ENCODE measurements at regions not wholly inside any gene's neighbourhood (a gene's known extent, or its start where the extent isn't known, plus 50 kb on each side); places are given as distances from the start of the nearest gene placed in this dataset.

DNA sequence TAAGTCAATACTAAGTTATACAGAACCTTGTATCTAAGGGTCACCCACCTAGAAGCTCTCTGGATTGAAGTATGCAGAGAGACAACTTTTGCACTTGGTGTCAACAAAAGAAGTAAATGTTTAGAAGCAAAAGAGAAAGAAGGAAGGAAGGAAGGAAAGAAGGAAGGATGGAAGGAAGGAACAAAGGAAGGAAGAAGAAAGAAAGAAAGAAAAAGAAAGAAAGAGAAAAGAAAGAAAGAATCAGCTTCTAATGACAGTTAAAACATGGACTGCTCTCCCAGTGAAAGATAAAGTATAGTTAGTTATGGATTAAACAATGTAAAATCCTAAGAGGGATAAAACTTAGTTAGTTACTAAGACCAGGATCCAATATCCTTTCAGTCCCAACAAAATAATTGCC, 613.8 kb upstream of the NR2F2 start:
- ATAC-seq (ENCODE audit: low read depth): no peak
- POLR2A ChIA-PET: no interaction called here
- no peaks in the 10 kb centered on the region for H3K4me1 Mint-ChIP-seq

GRCh38 chr15:95718441-95718840, 612.1 kb upstream of the NR2F2 start:
- Mint-ChIP-seq H3K4me1 (no peaks in the 10 kb centered on the region), H3K36me3 (no peaks in the 10 kb centered on the region), H3K27ac (no peak overlapping the region), H3K9me3 (no peaks in the 10 kb centered on the region), H3K4me3 (no peak overlapping the region), H3K27me3 (peaks cover 3% of the 10 kb centered on the region)
- POLR2A ChIA-PET: no interaction called here
- ATAC-seq (ENCODE audit: low read depth): no peak
- no peak for DNase-seq

More for the DNA sequence above, 613.8 kb upstream of the NR2F2 start:
- H3K9me3 Mint-ChIP-seq: no peaks in the 10 kb centered on the region
- no peaks in the 10 kb centered on the region for H3K36me3 Mint-ChIP-seq
- H3K27me3 Mint-ChIP-seq: peaks cover 3% of the 10 kb centered on the region
- H3K4me3 Mint-ChIP-seq: no peak overlapping the region
- H3K27ac Mint-ChIP-seq: no peak overlapping the region
- DNase-seq: no peak

DNA sequence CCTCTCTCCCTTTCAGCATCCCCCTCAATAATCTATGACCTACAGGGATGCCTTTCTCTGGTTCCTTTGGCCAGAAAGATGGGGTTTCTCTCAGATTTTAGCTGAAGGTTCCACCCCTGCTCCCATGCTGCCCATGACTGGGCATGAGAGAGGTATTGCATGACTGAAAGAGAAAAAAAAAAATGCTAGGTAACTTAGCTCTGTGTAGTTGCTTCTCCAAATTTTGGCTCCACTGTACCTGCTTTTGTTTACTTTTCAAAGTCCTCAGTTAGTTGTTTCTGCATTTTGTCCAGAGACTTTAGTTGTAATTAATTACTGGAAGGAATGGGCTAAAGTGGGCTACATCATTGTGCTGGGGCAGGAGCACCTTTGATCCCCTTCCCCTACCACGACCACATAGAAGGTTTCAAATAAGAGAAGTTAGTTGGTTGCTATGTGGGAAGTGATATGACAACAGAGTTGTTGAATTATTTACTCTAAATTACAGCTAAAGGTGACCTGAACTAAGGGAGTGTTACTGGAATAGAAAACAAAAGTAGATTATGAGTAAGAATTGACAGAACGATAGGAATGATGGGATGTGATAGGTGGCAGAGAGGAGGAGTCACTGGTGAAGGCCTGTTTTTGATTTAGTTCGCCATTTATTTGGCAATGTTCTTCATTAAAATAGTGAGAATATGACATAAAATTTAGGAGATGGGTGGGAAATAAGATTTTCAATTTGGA, 605.4 kb upstream of the NR2F2 start:
- DNase-seq (no peak), ATAC-seq (ENCODE audit: low read depth) (no peak)
- Mint-ChIP-seq H3K27me3 (peaks cover 8% of the 10 kb centered on the region), H3K4me1 (no peaks in the 10 kb centered on the region), H3K36me3 (no peaks in the 10 kb centered on the region), H3K27ac (no peak overlapping the region), H3K9me3 (peaks cover 3% of the 10 kb centered on the region), H3K4me3 (no peak overlapping the region)
- POLR2A ChIA-PET: no interaction called here

DNA sequence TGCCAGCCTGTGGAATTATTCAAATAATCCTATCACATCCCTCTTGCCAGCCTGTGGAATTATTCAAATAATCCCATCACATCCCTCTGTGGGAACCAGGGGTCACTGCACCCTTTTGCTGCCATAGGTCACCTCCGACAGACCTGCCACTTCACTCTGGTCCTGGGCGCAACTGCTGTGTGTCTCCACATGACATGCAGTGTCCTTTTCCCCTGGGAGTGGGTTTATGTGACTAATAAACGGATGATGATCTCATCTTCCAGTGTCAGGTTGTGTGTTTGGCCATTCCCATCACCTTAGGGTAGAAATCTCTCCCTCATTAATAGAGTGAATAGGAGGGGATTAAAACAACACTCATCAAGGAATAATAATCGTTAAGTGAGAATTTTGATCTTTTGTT, 603.6 kb upstream of the NR2F2 start:
- ATAC-seq (ENCODE audit: low read depth) (no peak), DNase-seq (no peak)
- H3K4me3 Mint-ChIP-seq: no peak overlapping the region
- H3K4me1 Mint-ChIP-seq: no peaks in the 10 kb centered on the region
- peaks cover 1% of the 10 kb centered on the region for H3K36me3 Mint-ChIP-seq
- POLR2A ChIA-PET: no interaction called here
- H3K9me3 Mint-ChIP-seq: peaks cover 3% of the 10 kb centered on the region
- H3K27me3 Mint-ChIP-seq: peaks cover 14% of the 10 kb centered on the region
- no peak overlapping the region for H3K27ac Mint-ChIP-seq

GRCh38 chr15:95733931-95734330, 596.6 kb upstream of the NR2F2 start:
- peaks cover 21% of the 10 kb centered on the region for H3K9me3 Mint-ChIP-seq
- POLR2A ChIA-PET: no interaction called here
- ATAC-seq (ENCODE audit: low read depth): peak; percentile 79
- peak overlapping the region; percentile 80 for H3K27ac Mint-ChIP-seq
- peaks cover 6% of the 10 kb centered on the region for H3K27me3 Mint-ChIP-seq
- H3K4me3 Mint-ChIP-seq: peak overlapping the region; percentile 25
- DNase-seq: no peak
- H3K4me1 Mint-ChIP-seq: peaks cover 26% of the 10 kb centered on the region
- peaks cover 30% of the 10 kb centered on the region for H3K36me3 Mint-ChIP-seq

GRCh38 chr15:95734422-95735316, 595.8 kb upstream of the NR2F2 start:
- Mint-ChIP-seq H3K4me1 (peaks cover 26% of the 10 kb centered on the region), H3K27me3 (peaks cover 6% of the 10 kb centered on the region), H3K4me3 (peak overlapping the region; percentile 33), H3K27ac (peak overlapping the region; percentile 80), H3K9me3 (peaks cover 21% of the 10 kb centered on the region), H3K36me3 (peaks cover 30% of the 10 kb centered on the region)
- DNase-seq: no peak
- POLR2A ChIA-PET: no interaction called here
- peak; percentile 45 for ATAC-seq (ENCODE audit: low read depth)

DNA sequence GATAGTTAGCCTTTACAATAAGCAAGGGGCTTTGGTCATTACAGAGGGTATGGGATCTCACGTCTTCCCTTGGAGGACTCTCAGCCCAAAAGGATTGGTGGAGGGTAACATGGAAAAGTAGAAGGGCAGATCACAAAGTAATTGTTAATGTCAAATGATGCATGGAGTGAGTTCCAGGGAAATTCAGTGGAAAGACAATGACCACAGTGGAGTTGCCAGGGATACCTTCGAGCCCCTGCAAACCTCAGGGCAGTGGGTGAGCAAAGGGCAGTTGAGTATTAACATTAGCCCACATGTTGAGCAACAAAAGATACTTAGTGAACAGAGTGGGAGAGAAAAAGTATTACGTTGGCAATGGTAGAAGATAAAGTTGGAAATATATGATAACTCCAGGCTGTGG, 593.4 kb upstream of the NR2F2 start:
- ATAC-seq (ENCODE audit: low read depth) (no peak), DNase-seq (no peak)
- POLR2A ChIA-PET: no interaction called here
- H3K27me3 Mint-ChIP-seq: no peaks in the 10 kb centered on the region
- no peak overlapping the region for H3K4me3 Mint-ChIP-seq
- H3K36me3 Mint-ChIP-seq: peaks cover 29% of the 10 kb centered on the region
- H3K27ac Mint-ChIP-seq: no peak overlapping the region
- peaks cover 22% of the 10 kb centered on the region for H3K9me3 Mint-ChIP-seq
- H3K4me1 Mint-ChIP-seq: peaks cover 33% of the 10 kb centered on the region

DNA sequence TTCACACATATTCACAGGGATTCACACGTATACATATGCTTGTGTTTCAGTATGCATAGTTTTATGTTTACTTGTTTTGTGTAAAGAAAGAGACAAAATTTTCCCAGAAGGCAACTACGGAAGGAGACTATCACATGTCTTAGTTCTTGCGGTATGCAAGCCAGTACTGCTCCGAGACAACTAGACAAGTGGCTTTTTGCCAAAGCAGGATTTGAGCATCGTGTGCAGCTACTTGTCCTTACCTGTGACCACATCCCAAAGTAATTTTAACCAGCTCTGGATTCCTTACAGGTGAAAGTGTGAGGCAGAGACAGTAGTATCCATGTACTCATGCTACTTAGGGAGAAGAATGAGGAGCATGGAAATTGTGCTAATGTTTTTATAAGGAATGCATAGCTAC, 591.4 kb upstream of the NR2F2 start:
- Mint-ChIP-seq H3K36me3 (peaks cover 32% of the 10 kb centered on the region), H3K27ac (no peak overlapping the region), H3K27me3 (no peaks in the 10 kb centered on the region), H3K4me3 (no peak overlapping the region), H3K4me1 (peaks cover 32% of the 10 kb centered on the region), H3K9me3 (peaks cover 28% of the 10 kb centered on the region)
- no peak for DNase-seq
- POLR2A ChIA-PET: no interaction called here
- no peak for ATAC-seq (ENCODE audit: low read depth)

- Mint-ChIP-seq H3K9me3 (peaks cover 12% of the 10 kb centered on the region), H3K27ac (peak overlapping the region; percentile 67), H3K36me3 (peaks cover 13% of the 10 kb centered on the region), H3K4me3 (peak overlapping the region; percentile 52), H3K4me1 (peaks cover 13% of the 10 kb centered on the region), H3K27me3 (no peaks in the 10 kb centered on the region)
- peak; percentile 70 for ATAC-seq (ENCODE audit: low read depth)
- POLR2A ChIA-PET: no interaction called here
- no peak for DNase-seq
These were observed 588.7 kb upstream of the NR2F2 start for GRCh38 chr15:95741830-95742229.

DNA sequence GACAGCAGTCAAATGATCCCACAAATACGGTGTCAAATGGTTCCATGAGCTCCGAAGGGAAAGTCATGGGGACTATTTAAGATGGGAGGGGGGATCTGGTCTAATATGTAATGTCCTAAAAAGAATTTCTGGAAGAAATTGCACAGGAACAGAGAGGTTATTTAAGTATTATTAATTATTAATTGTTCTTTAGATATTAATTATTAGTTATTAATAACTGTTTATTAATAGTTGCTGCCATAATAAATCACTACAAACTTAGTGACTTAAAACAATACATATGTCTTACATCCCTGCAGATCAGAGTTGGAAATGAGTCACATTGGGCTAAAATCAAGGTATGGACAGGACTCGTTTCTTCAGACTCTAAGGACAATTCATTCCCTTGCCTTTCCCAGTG, 588.2 kb upstream of the NR2F2 start:
- Mint-ChIP-seq H3K9me3 (peaks cover 9% of the 10 kb centered on the region), H3K4me3 (peak overlapping the region; percentile 52), H3K36me3 (peaks cover 13% of the 10 kb centered on the region), H3K27ac (peak overlapping the region; percentile 67), H3K27me3 (peaks cover 3% of the 10 kb centered on the region), H3K4me1 (peaks cover 13% of the 10 kb centered on the region)
- ATAC-seq (ENCODE audit: low read depth): no peak
- no peak for DNase-seq
- POLR2A ChIA-PET: no interaction called here

DNA sequence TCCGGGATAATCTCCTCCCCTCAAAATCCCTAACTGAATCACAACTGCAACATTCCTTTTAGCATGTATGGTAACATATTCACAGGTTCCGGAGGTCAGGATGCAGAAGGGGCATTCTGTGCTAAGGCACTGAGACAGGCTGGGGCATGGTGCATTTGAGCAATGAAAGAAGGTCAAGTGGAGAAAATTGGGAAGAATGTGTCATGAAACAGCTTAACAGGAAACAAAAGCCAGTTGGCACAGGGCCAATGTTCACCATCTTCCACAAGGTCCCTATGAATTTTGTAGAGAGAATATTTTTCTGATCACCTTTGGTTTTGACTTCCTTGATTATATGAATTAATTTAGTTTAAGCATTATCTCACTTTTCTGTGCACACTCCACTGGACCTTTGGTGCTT, 587.7 kb upstream of the NR2F2 start:
- POLR2A ChIA-PET: no interaction called here
- Mint-ChIP-seq H3K4me1 (peaks cover 13% of the 10 kb centered on the region), H3K27ac (no peak overlapping the region), H3K36me3 (peaks cover 13% of the 10 kb centered on the region), H3K9me3 (peaks cover 9% of the 10 kb centered on the region), H3K27me3 (peaks cover 3% of the 10 kb centered on the region), H3K4me3 (no peak overlapping the region)
- ATAC-seq (ENCODE audit: low read depth): no peak
- no peak for DNase-seq

DNA sequence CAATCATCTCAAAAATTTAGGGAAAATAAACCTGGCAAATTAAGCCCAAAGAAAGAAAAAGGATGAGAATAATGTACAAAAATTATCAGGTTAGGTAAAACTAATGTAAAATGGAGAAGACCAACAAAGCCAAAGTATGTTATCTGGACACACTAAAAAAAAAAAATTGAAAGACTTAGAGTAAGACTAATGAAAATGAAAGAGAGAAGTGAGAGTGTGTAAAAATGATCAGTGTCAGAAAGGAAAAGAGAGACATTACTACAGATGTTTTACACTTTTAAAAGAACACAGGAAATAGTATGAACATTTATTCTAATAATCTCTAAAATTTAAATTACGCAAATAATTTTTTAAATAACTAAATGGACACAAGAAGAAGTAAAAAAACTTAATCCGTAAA, 573.3 kb upstream of the NR2F2 start:
- DNase-seq (no peak), ATAC-seq (ENCODE audit: low read depth) (no peak)
- Mint-ChIP-seq H3K27me3 (peaks cover 50% of the 10 kb centered on the region), H3K9me3 (peaks cover 2% of the 10 kb centered on the region), H3K4me1 (no peaks in the 10 kb centered on the region), H3K27ac (no peak overlapping the region), H3K4me3 (no peak overlapping the region), H3K36me3 (no peaks in the 10 kb centered on the region)
- POLR2A ChIA-PET: no interaction called here

- no peak for DNase-seq
- Mint-ChIP-seq H3K36me3 (no peaks in the 10 kb centered on the region), H3K4me3 (no peak overlapping the region), H3K27ac (no peak overlapping the region), H3K27me3 (peaks cover 46% of the 10 kb centered on the region), H3K4me1 (no peaks in the 10 kb centered on the region), H3K9me3 (no peaks in the 10 kb centered on the region)
- POLR2A ChIA-PET: no interaction called here
- no peak for ATAC-seq (ENCODE audit: low read depth)
These were observed 572.0 kb upstream of the NR2F2 start for GRCh38 chr15:95758451-95758850.

- POLR2A ChIA-PET: no interaction called here
- Mint-ChIP-seq H3K9me3 (no peaks in the 10 kb centered on the region), H3K4me1 (no peaks in the 10 kb centered on the region)
These were observed 571.6 kb upstream of the NR2F2 start for GRCh38 chr15:95758851-95759250.

More at GRCh38 chr15:95758851-95759250, 571.6 kb upstream of the NR2F2 start:
- Mint-ChIP-seq H3K36me3 (no peaks in the 10 kb centered on the region), H3K27ac (no peak overlapping the region), H3K4me3 (no peak overlapping the region), H3K27me3 (peaks cover 45% of the 10 kb centered on the region)
- ATAC-seq (ENCODE audit: low read depth) (no peak), DNase-seq (no peak)
